Smooth muscle cell (in vitro differentiated cells): ENCODE measurements at regions not wholly inside any gene's neighbourhood (a gene's known extent, or its start where the extent isn't known, plus 50 kb on each side); places are given as distances from the start of the nearest gene placed in this dataset. TPM values are rescaled to one million over a fixed set of nuclear protein-coding genes. Genes with fewer than 3 reads are reported as not detected.

Experiments used
- DNase-seq: peaks from one replicate; lab custom pipeline; 2025; ENCODE audit not compliant: unreplicated experiment; lab: John Stamatoyannopoulos, UW
- H2AFZ ChIP-seq: fragments of 200-600 bp; sonication (generic); 2 replicates; pipeline ENCODE4 v1.6.0; 2016; ENCODE audit warnings: antibody characterized with exemption, low read depth, mild to moderate bottlenecking
- H3F3A ChIP-seq: fragments of 200-600 bp; sonication (generic); 2 replicates; pipeline ENCODE4 v1.6.0; 2017; ENCODE audit warnings: antibody characterized with exemption, low read depth
- H3K27ac ChIP-seq: fragments of 200-600 bp; sonication (generic); 2 replicates; pipeline ENCODE4 v1.5.1; 2016; ENCODE audit warnings: low read depth, mild to moderate bottlenecking
- H3K27me3 ChIP-seq: fragments of 200-600 bp; sonication (generic); 2 replicates; pipeline ENCODE4 v1.6.1; 2016; ENCODE audit warnings: low read depth, mild to moderate bottlenecking
- H3K36me3 ChIP-seq: fragments of 200-600 bp; sonication (generic); 2 replicates; pipeline ENCODE4 v1.5.1; 2016; ENCODE audit warnings: low read depth
- H3K4me1 ChIP-seq: fragments of 200-600 bp; sonication (generic); 2 replicates; pipeline ENCODE4 v1.5.1; 2016; ENCODE audit warnings: low read depth
- H3K4me2 ChIP-seq: fragments of 200-600 bp; sonication (generic); 2 replicates; pipeline ENCODE4 v1.6.0; 2016; ENCODE audit warnings: mild to moderate bottlenecking
- H3K4me3 ChIP-seq: fragments of 200-600 bp; sonication (generic); 2 replicates; pipeline ENCODE4 v1.5.1; 2016; ENCODE audit warnings: mild to moderate bottlenecking
- H3K79me2 ChIP-seq: fragments of 200-600 bp; sonication (generic); 2 replicates; pipeline ENCODE4 v1.6.0; 2016; ENCODE audit warnings: low read depth, mild to moderate bottlenecking
- H3K9ac ChIP-seq: fragments of 200-600 bp; sonication (generic); 2 replicates; pipeline ENCODE4 v1.6.0; 2016; ENCODE audit warnings: low read depth
- H3K9me3 ChIP-seq: fragments of 200-600 bp; sonication (generic); replicated peaks from 2 replicates; pipeline ENCODE4 v1.5.1; 2016; ENCODE audit warnings: low read depth
- H4K20me1 ChIP-seq: fragments of 200-600 bp; sonication (generic); 2 replicates; pipeline ENCODE4 v1.6.0; 2016; ENCODE audit warnings: low read depth
- small RNA-seq: library from RNA; depleted of rRNA; stranded (forward); fragments of <200 nt; gene quantifications from one replicate; pipeline ENCODE3, GENCODE V24; 2014
- TF ChIP-seq, protein P1 (sequence below): fragments of 200-600 bp; sonication (generic); IDR thresholded peaks from 2 replicates; pipeline ENCODE4 v1.5.1; 2017; ENCODE audit warnings: borderline replicate concordance, mild to moderate bottlenecking, antibody characterized with exemption; ENCODE audit not compliant: insufficient read depth, poor library complexity, severe bottlenecking

DNA sequence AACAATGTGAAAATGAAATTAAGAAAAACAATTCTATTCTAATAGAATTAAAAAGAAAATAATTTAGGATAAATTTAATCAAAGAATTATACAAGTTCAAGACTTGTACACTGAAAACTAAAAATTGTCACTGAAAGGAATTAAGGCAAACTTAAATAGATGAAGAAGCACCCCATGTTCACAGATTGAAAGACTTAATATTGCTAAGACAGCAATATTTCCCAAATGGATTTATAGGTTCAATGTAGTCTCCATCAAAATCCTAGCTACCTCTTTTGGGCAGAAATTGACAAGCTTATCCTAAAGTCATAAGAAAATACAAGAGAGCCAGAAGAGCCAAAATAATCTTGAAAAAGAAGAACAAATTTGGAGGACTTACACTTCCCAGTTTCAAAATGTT, 53.5 kb upstream of the UBE3A start:
- Histone ChIP-seq H3K9me3 (peaks cover 4% of the 10 kb centered on the region), H3F3A (no peaks in the 10 kb centered on the region), H3K27ac (no peak overlapping the region), H4K20me1 (no peaks in the 10 kb centered on the region), H3K4me2 (no peak overlapping the region), H3K4me3 (no peak overlapping the region), H3K36me3 (no peaks in the 10 kb centered on the region), H3K79me2 (no peaks in the 10 kb centered on the region), H2AFZ (no peak overlapping the region), H3K27me3 (no peaks in the 10 kb centered on the region), H3K4me1 (no peaks in the 10 kb centered on the region), H3K9ac (no peak overlapping the region)
- no peak for DNase-seq
- TF ChIP-seq, protein P1, sequence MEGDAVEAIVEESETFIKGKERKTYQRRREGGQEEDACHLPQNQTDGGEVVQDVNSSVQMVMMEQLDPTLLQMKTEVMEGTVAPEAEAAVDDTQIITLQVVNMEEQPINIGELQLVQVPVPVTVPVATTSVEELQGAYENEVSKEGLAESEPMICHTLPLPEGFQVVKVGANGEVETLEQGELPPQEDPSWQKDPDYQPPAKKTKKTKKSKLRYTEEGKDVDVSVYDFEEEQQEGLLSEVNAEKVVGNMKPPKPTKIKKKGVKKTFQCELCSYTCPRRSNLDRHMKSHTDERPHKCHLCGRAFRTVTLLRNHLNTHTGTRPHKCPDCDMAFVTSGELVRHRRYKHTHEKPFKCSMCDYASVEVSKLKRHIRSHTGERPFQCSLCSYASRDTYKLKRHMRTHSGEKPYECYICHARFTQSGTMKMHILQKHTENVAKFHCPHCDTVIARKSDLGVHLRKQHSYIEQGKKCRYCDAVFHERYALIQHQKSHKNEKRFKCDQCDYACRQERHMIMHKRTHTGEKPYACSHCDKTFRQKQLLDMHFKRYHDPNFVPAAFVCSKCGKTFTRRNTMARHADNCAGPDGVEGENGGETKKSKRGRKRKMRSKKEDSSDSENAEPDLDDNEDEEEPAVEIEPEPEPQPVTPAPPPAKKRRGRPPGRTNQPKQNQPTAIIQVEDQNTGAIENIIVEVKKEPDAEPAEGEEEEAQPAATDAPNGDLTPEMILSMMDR: no peak

Small RNA genes in the stretch of these regions (small RNA-seq; reads per million reads assigned to genes)
- not detected for gene AC023449.1
